Breast epithelium (tissue), 4 donors: ENCODE measurements at regions not wholly inside any gene's neighbourhood (a gene's known extent, or its start where the extent isn't known, plus 50 kb on each side); places are given as distances from the start of the nearest gene placed in this dataset.

Experiments used
- DNase-seq, 2 donors: peaks; one replicate each; pipeline ENCODE4 v3.0.0-alpha.2; 2019; ENCODE audit warnings: low spot score in 2 of 2
- H3K27ac ChIP-seq, 2 donors: fragments of 200-600 bp; sonication (generic) in 1 of 2; one replicate each; pipeline ENCODE4 v1.5.1; 2016 to 2019; ENCODE audit warnings: mild to moderate bottlenecking in 1 of 2
- H3K27me3 ChIP-seq, 2 donors: fragments of 200-600 bp; sonication (generic) in 1 of 2; one replicate each; pipeline versions ENCODE4 v1.5.1 to v1.6.0; 2017 to 2019; ENCODE audit warnings: control low read depth in 1 of 2, mild to moderate bottlenecking in 1 of 2
- H3K36me3 ChIP-seq: fragments of 200-600 bp; one replicate; pipeline ENCODE4 v1.5.1; 2019
- H3K4me1 ChIP-seq, 2 donors: fragments of 200-600 bp; sonication (generic); one replicate each; pipeline ENCODE4 v1.5.1; 2016 to 2019; ENCODE audit warnings: control low read depth in 1 of 2
- H3K4me3 ChIP-seq, 3 donors: fragments of 200-600 bp; sonication (generic); 1 replicate in 2 of 3; 2 replicates in 1 of 3; pipeline ENCODE4 v1.5.1; 2016 to 2019; ENCODE audit warnings: mild to moderate bottlenecking in 3 of 3, moderate library complexity in 2 of 3
- H3K9me3 ChIP-seq, 2 donors: fragments of 200-600 bp; sonication (generic) in 1 of 2; one replicate each; pipeline ENCODE4 v1.5.1; 2016 to 2019; ENCODE audit warnings: control low read depth in 1 of 2
- CTCF ChIP-seq, 3 donors: fragments of 450-650 bp; IDR thresholded peaks; one replicate each; pipeline ENCODE4 v1.5.1; 2016 to 2017; ENCODE audit warnings: antibody characterized with exemption in 3 of 3, mild to moderate bottlenecking in 3 of 3, moderate library complexity in 3 of 3
- POLR2A ChIP-seq: fragments of 450-650 bp; IDR thresholded peaks from one replicate; pipeline ENCODE4 v1.6.1; 2016; ENCODE audit warnings: antibody characterized with exemption, mild to moderate bottlenecking, moderate library complexity
- POLR2AphosphoS5 ChIP-seq, 3 donors: sonication (generic); formaldehyde crosslinking; IDR thresholded peaks; one replicate each; pipeline ENCODE4 v1.6.1; 2017; ENCODE audit warnings: antibody characterized with exemption in 3 of 3
- intact Hi-C: fragments of 100-400 bp; cut with DNase I; formaldehyde crosslinking; loops from one replicate; pipeline ENCODE4 v1.15.1; 2023; ENCODE audit warnings: low total_unique reads

GRCh38 chr6:106894978-106895702 lies 79.4 kb downstream of the CD24 start:
- Histone ChIP-seq H3K9me3 (peaks cover 0 to under 1% of the 10 kb centered on the region in 2 donors), H3K4me3 (no peak overlapping the region), H3K4me1 (no peaks in the 10 kb centered on the region), H3K36me3 (no peaks in the 10 kb centered on the region), H3K27ac (no peak overlapping the region), H3K27me3 (no peaks in the 10 kb centered on the region)
- TF ChIP-seq POLR2AphosphoS5 (IDR thresholded peaks at IDR 0.05) (no peak), CTCF (IDR thresholded peaks at IDR 0.05) (no peak), POLR2A (no peak)
- DNase-seq = no peak
- intact Hi-C loops = no loop called here

DNA sequence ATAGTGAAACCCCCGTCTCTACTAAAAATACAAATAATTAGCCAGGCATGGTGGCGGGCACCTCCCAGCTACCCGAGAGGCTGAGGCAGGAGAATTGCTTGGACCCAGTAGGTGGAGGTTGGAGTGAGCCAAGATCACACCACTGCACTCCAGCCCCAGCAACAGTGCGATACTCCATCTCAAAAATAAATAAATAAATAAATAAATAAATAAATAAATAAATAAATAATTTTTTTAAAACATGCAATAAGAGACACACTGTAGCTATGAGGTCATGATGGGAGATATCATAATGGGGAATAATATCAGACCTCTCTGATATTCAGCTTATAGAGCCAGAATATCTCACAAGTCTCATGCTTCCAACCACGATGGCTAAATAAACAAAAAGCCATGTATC lies 82.3 kb downstream of the CD24 start:
- Histone ChIP-seq H3K27me3 (no peaks in the 10 kb centered on the region), H3K9me3 (no peaks in the 10 kb centered on the region), H3K4me1 (no peaks in the 10 kb centered on the region), H3K27ac (no peak overlapping the region), H3K36me3 (no peaks in the 10 kb centered on the region), H3K4me3 (no peak overlapping the region)
- no peak for DNase-seq
- TF ChIP-seq CTCF (IDR thresholded peaks at IDR 0.05) (no peak), POLR2AphosphoS5 (IDR thresholded peaks at IDR 0.05) (no peak), POLR2A (no peak)
- intact Hi-C loops = no loop called here

- Histone ChIP-seq H3K27ac (no peak overlapping the region), H3K36me3 (no peaks in the 10 kb centered on the region), H3K4me3 (no peak overlapping the region), H3K27me3 (no peaks in the 10 kb centered on the region), H3K4me1 (no peaks in the 10 kb centered on the region), H3K9me3 (no peaks in the 10 kb centered on the region)
- intact Hi-C loops = no loop called here
- TF ChIP-seq CTCF (IDR thresholded peaks at IDR 0.05) (no peak), POLR2A (no peak), POLR2AphosphoS5 (IDR thresholded peaks at IDR 0.05) (no peak)
- no peak for DNase-seq
Measured at GRCh38 chr6:106890447-106890846, 84.1 kb downstream of the CD24 start.

GRCh38 chr6:106889692-106890091 lies 84.8 kb downstream of the CD24 start:
- DNase-seq = no peak
- no peaks in the 10 kb centered on the region for H3K9me3 ChIP-seq
- H3K4me3 ChIP-seq = no peak overlapping the region
- TF ChIP-seq POLR2A (no peak), CTCF (IDR thresholded peaks at IDR 0.05) (no peak), POLR2AphosphoS5 (IDR thresholded peaks at IDR 0.05) (no peak)
- no peaks in the 10 kb centered on the region for H3K27me3 ChIP-seq
- H3K4me1 ChIP-seq = no peaks in the 10 kb centered on the region
- H3K27ac ChIP-seq = no peak overlapping the region
- intact Hi-C loops = no loop called here
- no peaks in the 10 kb centered on the region for H3K36me3 ChIP-seq

GRCh38 chr6:106886922-106887797 lies 87.4 kb downstream of the CD24 start:
- no peak overlapping the region for H3K27ac ChIP-seq
- intact Hi-C loops = no loop called here

More at GRCh38 chr6:106886922-106887797, 87.4 kb downstream of the CD24 start:
- Histone ChIP-seq H3K27me3 (no peaks in the 10 kb centered on the region), H3K9me3 (no peaks in the 10 kb centered on the region), H3K36me3 (no peaks in the 10 kb centered on the region), H3K4me1 (no peaks in the 10 kb centered on the region), H3K4me3 (no peak overlapping the region)
- no peak for DNase-seq
- no peak for TF ChIP-seq CTCF (IDR thresholded peaks at IDR 0.05)
- no peak for TF ChIP-seq POLR2A
- TF ChIP-seq POLR2AphosphoS5 (IDR thresholded peaks at IDR 0.05) = no peak
